Colonic mucosa (tissue), 4 donors: ENCODE measurements at regions not wholly inside any gene's neighbourhood (a gene's known extent, or its start where the extent isn't known, plus 50 kb on each side); places are given as distances from the start of the nearest gene placed in this dataset.

Experiments used
- DNase-seq: peaks from one replicate; pipeline ENCODE4 v3.0.0-alpha.2; 2020
- H3K27ac ChIP-seq: fragments of 200-600 bp; one replicate; pipeline ENCODE4 v1.8.0; 2021
- H3K27me3 ChIP-seq: fragments of 200-600 bp; one replicate; pipeline ENCODE4 v1.8.0; 2021
- H3K36me3 ChIP-seq: fragments of 200-600 bp; one replicate; pipeline ENCODE4 v1.8.0; 2021
- H3K4me1 ChIP-seq: fragments of 200-600 bp; one replicate; pipeline ENCODE4 v1.8.0; 2021; ENCODE audit warnings: mild to moderate bottlenecking
- H3K4me3 ChIP-seq: fragments of 200-600 bp; one replicate; pipeline ENCODE4 v1.8.0; 2021
- H3K9ac ChIP-seq, 2 donors: one replicate each; pipeline ENCODE4 v1.7.0; 2013; ENCODE audit warnings: control low read depth in 2 of 2, low read depth in 2 of 2, low read length in 2 of 2
- H3K9me3 ChIP-seq: fragments of 200-600 bp; one replicate; pipeline ENCODE4 v1.8.0; 2021
- intact Hi-C: fragments of 100-400 bp; cut with DNase I; formaldehyde crosslinking; loops from one replicate; pipeline ENCODE4 v1.14.1; 2022
- TF ChIP-seq, protein P1 (sequence below): fragments of 200-600 bp; IDR thresholded peaks from one replicate; pipeline ENCODE4 v1.8.0; 2022; ENCODE audit warnings: antibody characterized with exemption, mild to moderate bottlenecking
- donor health status: healthy.
- donor health status: DM: no; HTN: no; CAD: no.
- donor health status: DM: no; HTN: no; CAD: no.

DNA sequence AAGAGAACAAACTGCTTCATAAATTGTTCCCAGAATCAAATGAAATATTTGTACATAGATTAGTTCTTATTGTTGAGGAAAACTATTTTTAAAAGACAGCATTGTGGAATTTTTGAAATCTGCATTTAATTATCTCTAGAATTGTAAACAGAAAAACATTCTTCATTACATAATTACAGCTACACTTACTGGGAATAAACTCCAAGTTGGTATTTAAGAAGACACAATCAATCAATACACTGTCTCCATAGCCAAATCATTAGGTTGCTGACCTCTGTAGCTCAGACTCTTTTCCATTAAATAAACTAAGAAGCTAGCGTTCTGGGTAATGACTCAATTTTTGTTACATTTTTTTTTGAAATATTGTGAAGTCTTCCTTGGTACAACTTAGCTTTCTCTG, 70.2 kb upstream of the PIEZO2 start:
- Histone ChIP-seq H3K36me3 (no peaks in the 10 kb centered on the region), H3K27me3 (no peaks in the 10 kb centered on the region), H3K4me3 (no peak overlapping the region), H3K4me1 (no peaks in the 10 kb centered on the region), H3K9ac (no peak overlapping the region), H3K27ac (no peak overlapping the region), H3K9me3 (no peaks in the 10 kb centered on the region)
- TF ChIP-seq, protein P1, sequence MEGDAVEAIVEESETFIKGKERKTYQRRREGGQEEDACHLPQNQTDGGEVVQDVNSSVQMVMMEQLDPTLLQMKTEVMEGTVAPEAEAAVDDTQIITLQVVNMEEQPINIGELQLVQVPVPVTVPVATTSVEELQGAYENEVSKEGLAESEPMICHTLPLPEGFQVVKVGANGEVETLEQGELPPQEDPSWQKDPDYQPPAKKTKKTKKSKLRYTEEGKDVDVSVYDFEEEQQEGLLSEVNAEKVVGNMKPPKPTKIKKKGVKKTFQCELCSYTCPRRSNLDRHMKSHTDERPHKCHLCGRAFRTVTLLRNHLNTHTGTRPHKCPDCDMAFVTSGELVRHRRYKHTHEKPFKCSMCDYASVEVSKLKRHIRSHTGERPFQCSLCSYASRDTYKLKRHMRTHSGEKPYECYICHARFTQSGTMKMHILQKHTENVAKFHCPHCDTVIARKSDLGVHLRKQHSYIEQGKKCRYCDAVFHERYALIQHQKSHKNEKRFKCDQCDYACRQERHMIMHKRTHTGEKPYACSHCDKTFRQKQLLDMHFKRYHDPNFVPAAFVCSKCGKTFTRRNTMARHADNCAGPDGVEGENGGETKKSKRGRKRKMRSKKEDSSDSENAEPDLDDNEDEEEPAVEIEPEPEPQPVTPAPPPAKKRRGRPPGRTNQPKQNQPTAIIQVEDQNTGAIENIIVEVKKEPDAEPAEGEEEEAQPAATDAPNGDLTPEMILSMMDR: no peak
- no peak for DNase-seq
- intact Hi-C loops: no loop called here

DNA sequence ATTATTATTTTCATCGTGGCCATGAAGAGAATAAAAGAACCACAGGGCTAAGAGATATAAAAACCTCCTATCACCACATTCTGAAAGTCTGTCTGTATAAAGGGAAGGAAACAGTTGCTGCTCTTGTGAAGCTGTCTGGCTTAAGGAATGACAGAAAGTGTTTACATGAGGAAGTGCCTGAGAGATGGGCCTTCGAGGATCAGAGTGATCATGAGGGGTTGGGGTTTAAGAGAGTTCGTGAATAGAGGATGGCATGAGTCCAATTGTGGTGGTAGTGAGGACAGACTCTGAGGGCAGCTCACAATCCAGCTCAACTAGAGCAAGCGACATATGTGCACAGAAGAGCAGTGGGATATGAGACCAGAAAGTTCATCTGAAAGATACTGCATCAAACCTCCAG, 65.8 kb upstream of the PIEZO2 start:
- TF ChIP-seq, protein P1: no peak
- Histone ChIP-seq H3K27ac (no peak overlapping the region), H3K27me3 (no peaks in the 10 kb centered on the region), H3K9me3 (no peaks in the 10 kb centered on the region), H3K4me3 (no peak overlapping the region), H3K9ac (no peak overlapping the region), H3K4me1 (no peaks in the 10 kb centered on the region), H3K36me3 (no peaks in the 10 kb centered on the region)
- intact Hi-C loops: no loop called here
- DNase-seq: no peak

DNA sequence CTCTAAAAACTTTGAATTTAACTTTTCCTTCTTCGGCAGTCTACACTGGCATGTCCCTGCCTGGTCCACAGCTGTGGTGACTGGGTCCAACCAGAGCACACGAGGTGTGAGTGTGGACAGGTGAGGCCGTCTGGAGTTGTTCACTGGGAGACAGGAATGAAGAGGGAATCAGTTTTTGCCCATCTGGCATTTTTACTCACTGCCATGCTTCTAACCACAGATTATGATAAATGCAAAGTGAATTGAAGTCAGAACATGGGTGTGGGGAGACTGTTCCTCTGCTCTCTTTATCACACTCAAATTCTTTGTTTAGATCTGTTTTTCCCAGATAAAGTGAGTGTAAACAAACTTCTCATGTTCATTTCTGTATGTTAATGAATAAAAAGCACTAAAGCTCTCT, 54.7 kb upstream of the PIEZO2 start:
- Histone ChIP-seq H3K9me3 (no peaks in the 10 kb centered on the region), H3K27ac (no peak overlapping the region), H3K27me3 (no peaks in the 10 kb centered on the region), H3K36me3 (no peaks in the 10 kb centered on the region), H3K9ac (no peak overlapping the region), H3K4me3 (no peak overlapping the region), H3K4me1 (no peaks in the 10 kb centered on the region)
- TF ChIP-seq, protein P1: no peak
- no peak for DNase-seq
- intact Hi-C loops: no loop called here

DNA sequence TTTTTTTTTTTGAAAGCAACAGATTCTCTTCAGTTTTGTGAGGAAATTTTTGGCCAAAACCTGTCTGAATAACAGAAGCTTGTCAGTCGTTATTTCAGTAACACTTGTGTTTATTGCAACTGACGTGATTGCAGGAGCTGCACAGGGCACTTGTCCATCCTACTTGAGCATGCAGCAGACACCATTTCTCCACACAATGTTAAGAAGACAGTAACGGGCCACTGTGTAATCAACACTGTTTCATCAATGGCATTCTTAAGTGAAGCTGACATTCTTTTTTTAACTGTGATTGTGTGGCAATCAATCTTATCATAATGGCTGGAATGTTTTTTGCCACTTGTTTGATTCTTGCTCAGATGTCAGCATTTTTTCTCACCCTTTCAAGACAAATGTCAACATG, 50.1 kb upstream of the PIEZO2 start:
- intact Hi-C loops: no loop called here
- Histone ChIP-seq H3K27me3 (no peaks in the 10 kb centered on the region), H3K27ac (no peak overlapping the region), H3K9ac (no peak overlapping the region), H3K36me3 (no peaks in the 10 kb centered on the region), H3K9me3 (no peaks in the 10 kb centered on the region), H3K4me3 (no peak overlapping the region), H3K4me1 (no peaks in the 10 kb centered on the region)
- no peak for DNase-seq
- TF ChIP-seq, protein P1: no peak
